ENCODE measurements at regions not wholly inside any gene's neighbourhood (a gene's known extent, or its start where the extent isn't known, plus 50 kb on each side); places are given as distances from the start of the nearest gene placed in this dataset.

- no peaks in the 10 kb centered on the region for H3K27me3 Mint-ChIP-seq
- peaks cover 6% of the 10 kb centered on the region for H3K9me3 Mint-ChIP-seq
- no peaks in the 10 kb centered on the region for H3K36me3 Mint-ChIP-seq
- CTCF ChIA-PET, result interaction anchor here (1.2 kb wide), 1 partner anchor 23 kb away, joined by 4 read pairs; no protein-coding TSS in a partner anchor
- no peak overlapping the region for H3K27ac Mint-ChIP-seq
- no peak for DNase-seq
- no peak overlapping the region for H3K4me3 Mint-ChIP-seq
- no peaks in the 10 kb centered on the region for H3K4me1 Mint-ChIP-seq
These were observed 898.8 kb upstream of the NEGR1 start for GRCh38 chr1:73181190-73181540.

DNA sequence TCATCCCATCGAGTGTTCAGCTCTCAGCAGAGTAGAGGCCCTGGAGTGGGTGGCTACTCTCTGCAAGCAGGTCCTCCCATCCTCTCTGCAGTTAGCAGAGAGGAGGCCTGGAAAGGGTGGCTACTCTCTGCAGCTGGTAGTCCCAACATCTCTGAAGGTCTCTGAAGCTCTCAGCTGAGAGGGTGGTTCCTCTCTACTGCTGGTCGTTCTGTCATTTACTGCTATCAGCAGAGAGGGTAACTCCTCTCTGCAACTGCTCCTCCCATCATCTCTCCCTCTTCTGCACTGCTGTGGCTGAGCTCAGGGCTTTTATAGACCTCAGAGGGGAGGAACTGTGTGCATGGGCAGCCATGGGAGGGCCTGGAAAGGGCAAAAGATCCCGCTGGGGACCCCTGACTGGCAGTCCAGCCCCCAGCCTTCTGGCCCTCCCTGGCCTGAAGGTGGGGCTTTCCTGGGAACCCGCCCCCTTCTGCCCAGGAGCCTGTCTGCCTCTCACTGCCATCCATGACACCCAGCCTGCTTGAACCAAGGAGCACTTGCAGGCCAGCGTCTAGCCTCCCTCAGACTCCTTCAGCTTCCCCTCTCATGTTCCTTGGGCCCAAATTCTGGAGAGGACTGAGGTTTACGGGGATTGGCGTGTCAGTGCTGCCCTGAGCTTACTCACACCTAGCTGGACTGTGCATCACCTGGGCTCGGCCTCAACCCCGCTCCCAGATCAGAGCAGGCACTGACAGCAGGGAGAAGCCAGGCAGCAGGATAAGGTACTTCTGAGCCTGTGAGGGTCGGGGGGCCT is 898.3 kb upstream of the NEGR1 start:
- H3K27me3 Mint-ChIP-seq, result no peaks in the 10 kb centered on the region
- no peaks in the 10 kb centered on the region for H3K36me3 Mint-ChIP-seq
- CTCF ChIA-PET, result no interaction called here
- no peak overlapping the region for H3K27ac Mint-ChIP-seq
- H3K4me3 Mint-ChIP-seq, result no peak overlapping the region
- no peaks in the 10 kb centered on the region for H3K4me1 Mint-ChIP-seq
- no peak for DNase-seq
- peaks cover 6% of the 10 kb centered on the region for H3K9me3 Mint-ChIP-seq

GRCh38 chr1:73176902-73177301 is 894.6 kb upstream of the NEGR1 start:
- Mint-ChIP-seq H3K27ac (no peak overlapping the region), H3K27me3 (no peaks in the 10 kb centered on the region), H3K36me3 (no peaks in the 10 kb centered on the region), H3K9me3 (peaks cover 2% of the 10 kb centered on the region), H3K4me1 (no peaks in the 10 kb centered on the region), H3K4me3 (no peak overlapping the region)
- no peak for DNase-seq
- CTCF ChIA-PET, result no interaction called here

DNA sequence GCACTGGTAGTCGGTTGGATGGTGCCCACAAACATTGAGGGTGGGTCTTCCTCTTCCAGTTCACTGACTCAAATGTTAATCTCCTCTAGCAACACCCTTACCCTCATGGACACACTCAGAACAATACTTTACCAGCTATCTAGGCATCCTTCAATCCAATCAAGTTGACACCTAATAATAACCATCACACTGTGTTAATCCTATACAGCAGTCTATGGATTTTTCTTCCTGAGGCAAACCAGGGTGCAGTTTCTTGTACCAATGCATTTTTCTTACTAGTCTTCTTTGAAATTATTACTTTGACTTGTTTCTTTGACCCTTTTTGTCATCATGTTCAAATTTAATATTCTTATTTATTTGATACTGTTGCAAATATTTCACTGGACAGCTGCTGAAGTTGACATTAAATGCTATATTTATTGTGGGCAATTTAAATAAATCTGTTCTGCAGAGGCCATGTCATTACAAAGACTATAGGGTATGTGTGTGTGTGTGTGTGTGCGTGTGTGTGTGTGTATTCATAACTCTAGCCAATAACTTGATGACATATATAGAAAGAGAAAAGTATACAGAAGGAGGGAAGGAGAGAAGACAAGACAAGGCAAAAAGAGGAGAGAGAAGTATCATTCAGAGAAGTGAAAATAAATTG is 884.8 kb upstream of the NEGR1 start:
- no peaks in the 10 kb centered on the region for H3K36me3 Mint-ChIP-seq
- peaks cover 8% of the 10 kb centered on the region for H3K9me3 Mint-ChIP-seq
- no peak overlapping the region for H3K27ac Mint-ChIP-seq
- no peaks in the 10 kb centered on the region for H3K4me1 Mint-ChIP-seq
- no peaks in the 10 kb centered on the region for H3K27me3 Mint-ChIP-seq
- H3K4me3 Mint-ChIP-seq, result no peak overlapping the region
- no peak for DNase-seq
- CTCF ChIA-PET, result no interaction called here

DNA sequence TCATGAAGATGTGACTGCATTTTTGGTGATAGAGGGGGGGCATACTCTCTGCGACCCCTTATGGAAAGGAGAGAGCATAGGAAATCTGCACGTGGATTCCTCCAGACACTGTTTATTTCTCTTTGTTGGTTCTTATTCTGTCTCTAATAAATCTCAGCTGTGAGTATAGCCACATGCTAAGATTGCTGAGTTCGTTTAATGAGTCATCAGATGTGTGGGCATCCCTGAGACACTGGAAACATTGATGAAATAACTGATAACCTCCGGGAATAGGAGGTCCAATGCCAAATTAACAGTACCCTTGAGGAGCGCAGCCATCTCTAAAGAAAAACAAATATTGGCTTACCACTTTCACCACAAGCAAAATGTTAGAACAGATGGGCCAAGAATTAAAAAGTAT is 880.2 kb upstream of the NEGR1 start:
- no peak overlapping the region for H3K27ac Mint-ChIP-seq
- H3K9me3 Mint-ChIP-seq, result peaks cover 7% of the 10 kb centered on the region
- H3K27me3 Mint-ChIP-seq, result no peaks in the 10 kb centered on the region
- no peaks in the 10 kb centered on the region for H3K4me1 Mint-ChIP-seq
- no peaks in the 10 kb centered on the region for H3K36me3 Mint-ChIP-seq
- no peak for DNase-seq
- H3K4me3 Mint-ChIP-seq, result no peak overlapping the region
- CTCF ChIA-PET, result no interaction called here

DNA sequence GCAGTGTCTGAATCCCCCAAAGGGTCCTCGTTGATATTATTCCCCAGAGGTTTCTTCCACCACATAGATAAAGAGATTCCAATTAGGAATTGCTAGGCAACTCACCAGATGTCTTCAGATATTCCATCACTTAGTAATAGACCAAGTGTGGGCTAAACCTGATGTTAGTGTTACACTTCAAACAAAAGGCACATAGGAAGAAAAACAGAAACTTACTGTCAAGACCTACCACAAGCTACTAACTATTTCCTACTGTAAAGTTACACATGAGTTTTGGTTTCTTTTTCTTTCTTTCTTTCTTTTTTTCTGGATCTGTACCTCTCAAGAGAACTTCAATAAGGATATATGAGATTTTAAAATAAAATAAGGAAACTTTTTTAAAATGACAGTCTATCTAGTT is 879.1 kb upstream of the NEGR1 start:
- Mint-ChIP-seq H3K4me1 (no peaks in the 10 kb centered on the region), H3K27ac (no peak overlapping the region), H3K9me3 (peaks cover 6% of the 10 kb centered on the region), H3K36me3 (no peaks in the 10 kb centered on the region), H3K27me3 (no peaks in the 10 kb centered on the region), H3K4me3 (no peak overlapping the region)
- DNase-seq, result no peak
- CTCF ChIA-PET, result no interaction called here

DNA sequence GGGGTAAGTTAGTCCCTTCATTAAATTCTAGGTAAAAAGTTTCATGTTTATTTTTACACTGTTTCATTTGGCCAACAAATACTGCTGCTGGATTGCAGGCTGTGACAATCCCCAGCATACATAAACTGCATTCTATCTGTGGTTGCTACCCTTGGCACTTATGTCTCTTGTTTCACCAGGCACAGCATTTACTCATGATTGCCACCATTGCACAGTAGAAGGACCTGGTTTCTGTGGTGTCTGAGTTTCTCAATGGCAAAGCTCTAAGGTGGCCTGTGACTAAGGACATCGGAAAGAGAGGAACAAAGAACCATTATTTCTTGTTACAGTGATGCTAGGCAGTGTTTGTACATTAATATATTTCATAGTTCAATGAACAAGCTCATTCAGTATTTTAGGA is 878.4 kb upstream of the NEGR1 start:
- Mint-ChIP-seq H3K4me3 (no peak overlapping the region), H3K27ac (no peak overlapping the region), H3K36me3 (no peaks in the 10 kb centered on the region), H3K9me3 (peaks cover 6% of the 10 kb centered on the region), H3K4me1 (no peaks in the 10 kb centered on the region), H3K27me3 (no peaks in the 10 kb centered on the region)
- CTCF ChIA-PET, result no interaction called here
- no peak for DNase-seq

DNA sequence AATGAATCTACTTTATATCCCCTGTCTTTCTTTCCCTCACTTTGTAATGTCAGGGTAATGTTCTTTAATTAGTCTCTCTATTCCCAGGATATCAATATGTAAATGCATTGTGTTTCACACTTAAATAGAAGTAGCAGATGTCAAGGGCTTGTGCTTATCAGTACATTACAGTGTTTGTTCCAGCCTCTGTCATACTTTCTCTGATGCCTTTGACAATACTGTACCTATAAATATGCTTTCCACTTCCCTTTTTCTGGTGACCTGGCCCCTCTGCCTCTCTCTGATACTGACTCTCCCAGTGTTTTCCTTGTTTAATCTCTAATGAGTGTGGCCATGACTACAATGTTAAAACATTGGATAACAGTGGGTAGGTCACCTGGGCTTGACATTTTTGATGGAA is 862.0 kb upstream of the NEGR1 start:
- DNase-seq, result no peak
- Mint-ChIP-seq H3K27me3 (no peaks in the 10 kb centered on the region), H3K4me1 (no peaks in the 10 kb centered on the region), H3K36me3 (no peaks in the 10 kb centered on the region), H3K27ac (no peak overlapping the region), H3K9me3 (peaks cover 9% of the 10 kb centered on the region), H3K4me3 (no peak overlapping the region)
- CTCF ChIA-PET, result no interaction called here

DNA sequence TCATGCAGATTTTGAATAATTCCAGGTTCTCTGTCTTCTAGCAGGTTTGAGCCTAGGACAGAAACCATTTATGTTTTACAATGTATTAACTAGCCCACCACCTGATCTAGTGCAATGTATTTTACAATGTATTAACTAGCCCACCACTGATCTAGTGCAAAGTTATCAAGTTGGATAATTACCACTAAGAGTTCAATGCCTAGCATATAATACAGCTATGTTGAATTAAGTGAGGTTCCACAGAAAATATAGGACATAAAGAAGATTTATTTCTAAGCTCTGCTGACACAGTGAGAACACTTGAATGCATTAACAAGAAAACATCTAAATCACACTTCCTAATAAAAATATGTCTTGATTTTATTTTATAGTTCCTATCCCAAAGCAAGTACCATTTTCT is 854.6 kb upstream of the NEGR1 start:
- no peak overlapping the region for H3K27ac Mint-ChIP-seq
- H3K4me1 Mint-ChIP-seq, result no peaks in the 10 kb centered on the region
- no peak overlapping the region for H3K4me3 Mint-ChIP-seq
- peaks cover 6% of the 10 kb centered on the region for H3K9me3 Mint-ChIP-seq
- H3K36me3 Mint-ChIP-seq, result no peaks in the 10 kb centered on the region
- DNase-seq, result no peak
- CTCF ChIA-PET, result no interaction called here
- H3K27me3 Mint-ChIP-seq, result no peaks in the 10 kb centered on the region

DNA sequence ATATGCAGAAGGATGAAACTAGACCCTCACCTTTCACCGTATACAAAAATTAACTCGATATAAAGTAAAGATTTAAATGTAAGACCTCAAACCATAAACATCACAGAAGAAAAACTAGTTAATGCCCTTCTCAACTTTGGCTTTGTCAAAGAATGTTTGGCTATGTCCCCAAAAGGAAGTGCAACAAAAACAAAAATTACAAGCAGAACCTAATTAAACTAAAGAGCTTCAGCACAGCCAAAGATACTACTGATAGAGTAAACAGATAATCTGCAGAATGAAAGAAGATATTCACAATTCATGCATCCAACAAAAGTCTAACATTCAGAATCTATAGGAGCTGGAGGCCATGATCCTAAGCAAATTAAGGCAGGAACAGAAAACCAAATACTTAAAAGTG is 824.6 kb upstream of the NEGR1 start:
- Mint-ChIP-seq H3K27me3 (no peaks in the 10 kb centered on the region), H3K27ac (no peak overlapping the region), H3K9me3 (peaks cover 6% of the 10 kb centered on the region), H3K4me3 (no peak overlapping the region), H3K4me1 (no peaks in the 10 kb centered on the region), H3K36me3 (no peaks in the 10 kb centered on the region)
- CTCF ChIA-PET, result no interaction called here
- DNase-seq, result no peak

DNA sequence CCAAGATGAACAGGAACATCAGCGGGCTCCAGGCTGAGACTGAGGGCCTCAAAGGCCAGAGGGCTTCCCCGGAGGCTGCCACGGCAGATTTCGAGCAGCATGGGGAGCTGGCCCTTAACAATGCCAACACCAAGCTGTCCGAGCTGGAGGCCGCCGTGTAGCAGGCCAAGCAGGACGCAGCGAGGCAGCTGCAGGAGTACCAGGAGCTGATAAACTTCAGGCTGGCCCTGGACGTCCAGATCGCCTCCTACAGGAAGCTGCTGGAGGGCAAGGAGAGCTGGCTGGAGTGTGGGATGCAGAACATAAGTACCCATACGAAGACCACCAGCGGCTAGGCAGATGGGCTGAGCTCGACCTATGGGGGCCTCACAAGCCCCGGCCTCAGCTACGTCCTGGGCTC is 823.4 kb upstream of the NEGR1 start:
- no peak for DNase-seq
- no peak overlapping the region for H3K27ac Mint-ChIP-seq
- no peak overlapping the region for H3K4me3 Mint-ChIP-seq
- no peaks in the 10 kb centered on the region for H3K36me3 Mint-ChIP-seq
- no peaks in the 10 kb centered on the region for H3K4me1 Mint-ChIP-seq
- no peaks in the 10 kb centered on the region for H3K27me3 Mint-ChIP-seq
- H3K9me3 Mint-ChIP-seq, result peaks cover 8% of the 10 kb centered on the region
- CTCF ChIA-PET, result no interaction called here

GRCh38 chr1:73104749-73105148 is 822.4 kb upstream of the NEGR1 start:
- no peaks in the 10 kb centered on the region for H3K36me3 Mint-ChIP-seq
- no peaks in the 10 kb centered on the region for H3K27me3 Mint-ChIP-seq
- H3K27ac Mint-ChIP-seq, result no peak overlapping the region
- CTCF ChIA-PET, result no interaction called here
- peaks cover 12% of the 10 kb centered on the region for H3K9me3 Mint-ChIP-seq
- H3K4me3 Mint-ChIP-seq, result no peak overlapping the region
- no peak for DNase-seq
- no peaks in the 10 kb centered on the region for H3K4me1 Mint-ChIP-seq

GRCh38 chr1:73100216-73100615 is 817.9 kb upstream of the NEGR1 start:
- Mint-ChIP-seq H3K27ac (no peak overlapping the region), H3K9me3 (peaks cover 12% of the 10 kb centered on the region), H3K4me1 (no peaks in the 10 kb centered on the region), H3K4me3 (no peak overlapping the region), H3K27me3 (no peaks in the 10 kb centered on the region), H3K36me3 (no peaks in the 10 kb centered on the region)
- CTCF ChIA-PET, result no interaction called here
- no peak for DNase-seq

GRCh38 chr1:73097917-73098316 is 815.6 kb upstream of the NEGR1 start:
- no peak overlapping the region for H3K27ac Mint-ChIP-seq
- H3K9me3 Mint-ChIP-seq, result peaks cover 13% of the 10 kb centered on the region
- no peaks in the 10 kb centered on the region for H3K27me3 Mint-ChIP-seq
- CTCF ChIA-PET, result no interaction called here
- H3K4me3 Mint-ChIP-seq, result no peak overlapping the region
- no peaks in the 10 kb centered on the region for H3K4me1 Mint-ChIP-seq
- DNase-seq, result no peak
- no peaks in the 10 kb centered on the region for H3K36me3 Mint-ChIP-seq

DNA sequence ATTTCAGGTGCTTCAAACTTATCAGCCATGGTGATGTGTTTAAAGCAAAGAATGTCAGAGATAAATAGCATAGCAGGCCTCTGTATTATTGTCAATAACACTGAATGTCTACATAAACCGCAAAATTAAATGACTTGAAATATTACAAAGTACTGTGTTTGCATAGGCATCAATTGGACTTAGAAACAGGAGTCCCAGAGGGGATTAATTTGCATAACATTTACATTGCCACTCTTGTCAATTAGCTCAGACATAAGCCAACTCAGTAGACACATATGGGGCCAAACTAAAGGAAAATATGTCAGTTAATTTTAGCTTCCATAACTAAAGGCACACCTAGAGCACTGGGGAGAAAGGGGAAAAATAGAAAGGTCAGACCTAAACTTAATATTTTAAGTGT is 814.5 kb upstream of the NEGR1 start:
- H3K9me3 Mint-ChIP-seq, result peaks cover 11% of the 10 kb centered on the region
- CTCF ChIA-PET, result no interaction called here
- no peaks in the 10 kb centered on the region for H3K36me3 Mint-ChIP-seq
- H3K4me3 Mint-ChIP-seq, result no peak overlapping the region
- DNase-seq, result no peak
- no peak overlapping the region for H3K27ac Mint-ChIP-seq
- no peaks in the 10 kb centered on the region for H3K27me3 Mint-ChIP-seq
- no peaks in the 10 kb centered on the region for H3K4me1 Mint-ChIP-seq

Data from activated naive CD4-positive, alpha-beta T cell treated with anti-CD3 and anti-CD28 coated beads, Interleukin-2, amount 10 ng/mL, durations not matched to agents 7 days and 5 days (primary cell).